ENCODE measurements at regions not wholly inside any gene's neighbourhood (a gene's known extent, or its start where the extent isn't known, plus 50 kb on each side); places are given as distances from the start of the nearest gene placed in this dataset.

- 26% methylated on average over 2 of the region's 2 CpGs for WGBS (ENCODE audit: low lambda C conversion rate)
- no peaks in the 10 kb centered on the region for H3K36me3 ChIP-seq (replicated peaks in 1 of 2; ENCODE audit: control insufficient read depth in 1 of 2, insufficient read depth in 2 of 2, low read length in 1 of 2)
- no peak overlapping the region for H3K9ac ChIP-seq
- H2AFZ ChIP-seq (ENCODE audit: low read depth), result no peak overlapping the region
- no peaks in the 10 kb centered on the region for H3K9me2 ChIP-seq
- H3K27me3 ChIP-seq (ENCODE audit: insufficient read depth), result no peaks in the 10 kb centered on the region
- peaks cover 0 to 2% of the 10 kb centered on the region in 2 experiments; a peak in 2 of 4 replicates for H3K4me1 ChIP-seq (ENCODE audit: control insufficient read depth in 1 of 2, insufficient read depth in 2 of 2, low read depth in 1 of 2, low read length in 1 of 2)
- POLR2A ChIA-PET, result no interaction called here
- no peaks in the 10 kb centered on the region for H3K9me3 ChIP-seq
- H3F3A ChIP-seq (replicated peaks; ENCODE audit: insufficient read depth), result no peaks in the 10 kb centered on the region
- H3K4me2 ChIP-seq, result no peak overlapping the region
- H3K79me2 ChIP-seq (ENCODE audit: insufficient read depth), result no peaks in the 10 kb centered on the region
- no peak overlapping the region for H3K27ac ChIP-seq (ENCODE audit: low read depth in 2 of 2, low read length in 1 of 2)
- H3K4me3 ChIP-seq (ENCODE audit: low read depth in 2 of 2, low read length in 1 of 2), result no peak overlapping the region
- CTCF ChIA-PET, result interaction anchor here (2.5 kb wide), 1 partner anchor 9 kb away, joined by 10 read pairs; no protein-coding TSS in a partner anchor
- H4K20me1 ChIP-seq (ENCODE audit: insufficient read depth), result no peaks in the 10 kb centered on the region
- DNase-seq, result no peak
- TF ChIP-seq, protein P1, sequence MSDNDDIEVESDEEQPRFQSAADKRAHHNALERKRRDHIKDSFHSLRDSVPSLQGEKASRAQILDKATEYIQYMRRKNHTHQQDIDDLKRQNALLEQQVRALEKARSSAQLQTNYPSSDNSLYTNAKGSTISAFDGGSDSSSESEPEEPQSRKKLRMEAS (IDR thresholded peaks at IDR 0.05; ENCODE audit: low read depth), result no peak
- TF ChIP-seq ZBTB33 (IDR thresholded peaks at IDR 0.05; ENCODE audit: borderline replicate concordance, low read depth) (no peak), YY1 (IDR thresholded peaks at IDR 0.05; ENCODE audit: low read depth) (no peak), EP300 (IDR thresholded peaks at IDR 0.05; ENCODE audit: borderline replicate concordance in 1 of 2, low read depth in 1 of 2, low read length in 1 of 2) (no peak), GATA2 (CRISPR knock-in tag; IDR thresholded peaks at IDR 0.05) (no peak)
- TF ChIP-seq, protein P2, sequence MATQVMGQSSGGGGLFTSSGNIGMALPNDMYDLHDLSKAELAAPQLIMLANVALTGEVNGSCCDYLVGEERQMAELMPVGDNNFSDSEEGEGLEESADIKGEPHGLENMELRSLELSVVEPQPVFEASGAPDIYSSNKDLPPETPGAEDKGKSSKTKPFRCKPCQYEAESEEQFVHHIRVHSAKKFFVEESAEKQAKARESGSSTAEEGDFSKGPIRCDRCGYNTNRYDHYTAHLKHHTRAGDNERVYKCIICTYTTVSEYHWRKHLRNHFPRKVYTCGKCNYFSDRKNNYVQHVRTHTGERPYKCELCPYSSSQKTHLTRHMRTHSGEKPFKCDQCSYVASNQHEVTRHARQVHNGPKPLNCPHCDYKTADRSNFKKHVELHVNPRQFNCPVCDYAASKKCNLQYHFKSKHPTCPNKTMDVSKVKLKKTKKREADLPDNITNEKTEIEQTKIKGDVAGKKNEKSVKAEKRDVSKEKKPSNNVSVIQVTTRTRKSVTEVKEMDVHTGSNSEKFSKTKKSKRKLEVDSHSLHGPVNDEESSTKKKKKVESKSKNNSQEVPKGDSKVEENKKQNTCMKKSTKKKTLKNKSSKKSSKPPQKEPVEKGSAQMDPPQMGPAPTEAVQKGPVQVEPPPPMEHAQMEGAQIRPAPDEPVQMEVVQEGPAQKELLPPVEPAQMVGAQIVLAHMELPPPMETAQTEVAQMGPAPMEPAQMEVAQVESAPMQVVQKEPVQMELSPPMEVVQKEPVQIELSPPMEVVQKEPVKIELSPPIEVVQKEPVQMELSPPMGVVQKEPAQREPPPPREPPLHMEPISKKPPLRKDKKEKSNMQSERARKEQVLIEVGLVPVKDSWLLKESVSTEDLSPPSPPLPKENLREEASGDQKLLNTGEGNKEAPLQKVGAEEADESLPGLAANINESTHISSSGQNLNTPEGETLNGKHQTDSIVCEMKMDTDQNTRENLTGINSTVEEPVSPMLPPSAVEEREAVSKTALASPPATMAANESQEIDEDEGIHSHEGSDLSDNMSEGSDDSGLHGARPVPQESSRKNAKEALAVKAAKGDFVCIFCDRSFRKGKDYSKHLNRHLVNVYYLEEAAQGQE (IDR thresholded peaks at IDR 0.05; ENCODE audit: low read depth, low read length), result no peak
- TF ChIP-seq, protein P3, sequence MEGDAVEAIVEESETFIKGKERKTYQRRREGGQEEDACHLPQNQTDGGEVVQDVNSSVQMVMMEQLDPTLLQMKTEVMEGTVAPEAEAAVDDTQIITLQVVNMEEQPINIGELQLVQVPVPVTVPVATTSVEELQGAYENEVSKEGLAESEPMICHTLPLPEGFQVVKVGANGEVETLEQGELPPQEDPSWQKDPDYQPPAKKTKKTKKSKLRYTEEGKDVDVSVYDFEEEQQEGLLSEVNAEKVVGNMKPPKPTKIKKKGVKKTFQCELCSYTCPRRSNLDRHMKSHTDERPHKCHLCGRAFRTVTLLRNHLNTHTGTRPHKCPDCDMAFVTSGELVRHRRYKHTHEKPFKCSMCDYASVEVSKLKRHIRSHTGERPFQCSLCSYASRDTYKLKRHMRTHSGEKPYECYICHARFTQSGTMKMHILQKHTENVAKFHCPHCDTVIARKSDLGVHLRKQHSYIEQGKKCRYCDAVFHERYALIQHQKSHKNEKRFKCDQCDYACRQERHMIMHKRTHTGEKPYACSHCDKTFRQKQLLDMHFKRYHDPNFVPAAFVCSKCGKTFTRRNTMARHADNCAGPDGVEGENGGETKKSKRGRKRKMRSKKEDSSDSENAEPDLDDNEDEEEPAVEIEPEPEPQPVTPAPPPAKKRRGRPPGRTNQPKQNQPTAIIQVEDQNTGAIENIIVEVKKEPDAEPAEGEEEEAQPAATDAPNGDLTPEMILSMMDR (IDR thresholded peaks at IDR 0.05), result no peak
These were observed 432.6 kb downstream of the CAAP1 start for GRCh38 chr9:26459959-26460358.

DNA sequence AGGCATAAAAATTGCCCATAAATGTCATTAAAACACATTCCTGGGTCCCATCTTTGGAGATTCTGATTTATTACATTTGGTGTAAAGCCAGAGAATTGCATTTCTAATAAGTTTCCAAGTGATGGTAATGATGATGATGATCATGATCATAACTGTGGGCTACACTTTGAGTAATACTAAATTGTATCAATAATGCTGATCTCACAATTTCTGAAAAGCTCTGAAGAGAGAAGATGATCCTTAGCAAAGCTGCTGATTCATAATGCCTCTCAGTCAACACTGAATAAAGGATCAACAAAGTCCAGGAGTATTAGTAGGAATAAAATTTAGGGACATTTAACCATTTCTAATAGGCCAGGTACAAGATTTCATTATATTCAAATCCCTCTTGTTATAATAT is 434.5 kb downstream of the CAAP1 start:
- H3K4me3 ChIP-seq (ENCODE audit: low read depth in 2 of 2, low read length in 1 of 2), result no peak overlapping the region
- no peaks in the 10 kb centered on the region for H3K9me3 ChIP-seq
- no peaks in the 10 kb centered on the region for H3K79me2 ChIP-seq (ENCODE audit: insufficient read depth)
- H3K4me2 ChIP-seq, result no peak overlapping the region
- no peaks in the 10 kb centered on the region for H3K27me3 ChIP-seq (ENCODE audit: insufficient read depth)
- POLR2A ChIA-PET, result no interaction called here
- CTCF ChIA-PET, result interaction anchor here (2.5 kb wide), 1 partner anchor 11 kb away, joined by 10 read pairs; no protein-coding TSS in a partner anchor
- no peaks in the 10 kb centered on the region for H3F3A ChIP-seq (replicated peaks; ENCODE audit: insufficient read depth)
- H3K4me1 ChIP-seq (ENCODE audit: control insufficient read depth in 1 of 2, insufficient read depth in 2 of 2, low read depth in 1 of 2, low read length in 1 of 2), result peaks cover 0 to 2% of the 10 kb centered on the region in 2 experiments; a peak in 2 of 4 replicates
- no peak overlapping the region for H3K9ac ChIP-seq
- no peaks in the 10 kb centered on the region for H4K20me1 ChIP-seq (ENCODE audit: insufficient read depth)
- no peaks in the 10 kb centered on the region for H3K36me3 ChIP-seq (replicated peaks in 1 of 2; ENCODE audit: control insufficient read depth in 1 of 2, insufficient read depth in 2 of 2, low read length in 1 of 2)
- no peak for DNase-seq
- H3K27ac ChIP-seq (ENCODE audit: low read depth in 2 of 2, low read length in 1 of 2), result no peak overlapping the region
- no peak overlapping the region for H2AFZ ChIP-seq (ENCODE audit: low read depth)
- no peaks in the 10 kb centered on the region for H3K9me2 ChIP-seq
- TF ChIP-seq, protein P3 (IDR thresholded peaks at IDR 0.05), result no peak
- TF ChIP-seq TAF1 (IDR thresholded peaks at IDR 0.05; ENCODE audit: borderline replicate concordance, low read depth, low read length) (no peak), GABPA (IDR thresholded peaks at IDR 0.05; ENCODE audit: low read depth) (no peak), EZH2phosphoT487 (IDR thresholded peaks at IDR 0.05; ENCODE audit: borderline replicate concordance, low read depth) (no peak), FOXM1 (IDR thresholded peaks at IDR 0.05; ENCODE audit: low read depth) (no peak), CHD2 (IDR thresholded peaks at IDR 0.05; ENCODE audit: low read length, partially characterized antibody) (no peak), NRF1 (IDR thresholded peaks at IDR 0.05; ENCODE audit: low read depth, low read length) (no peak), TCF12 (IDR thresholded peaks at IDR 0.05) (no peak), SIN3A (IDR thresholded peaks at IDR 0.05; ENCODE audit: borderline replicate concordance, low read depth, low read length) (no peak), TEAD4 (IDR thresholded peaks at IDR 0.05; ENCODE audit: borderline replicate concordance, insufficient read depth) (no peak)

Data from SK-N-SH (cell line).